GM12892 (cell line): ENCODE measurements at regions not wholly inside any gene's neighbourhood (a gene's known extent, or its start where the extent isn't known, plus 50 kb on each side); places are given as distances from the start of the nearest gene placed in this dataset.

ENCODE experiments used
- DNase-seq: peaks from one replicate; pipeline ENCODE4 v3.0.0; 2011; ENCODE audit not compliant: insufficient read length
- FAIRE-seq: peaks from 2 replicates; lab custom pipeline; 2011; peaks lifted over from hg19 to GRCh38; lab: Jason Lieb, UNC
- POLR2A ChIP-seq: IDR thresholded peaks from 2 replicates; pipeline ENCODE4 v1.6.1; 2011; ENCODE audit warnings: low read depth, low read length, control low read depth
- POLR2AphosphoS5 ChIP-seq: IDR thresholded peaks from 2 replicates; pipeline ENCODE4 v1.6.1; 2011; ENCODE audit warnings: low read depth, low read length, control low read depth
- TAF1 ChIP-seq: IDR thresholded peaks from 2 replicates; pipeline ENCODE4 v1.6.1; 2011; ENCODE audit warnings: low read depth, mild to moderate bottlenecking, control low read depth, low read length, borderline replicate concordance

DNA sequence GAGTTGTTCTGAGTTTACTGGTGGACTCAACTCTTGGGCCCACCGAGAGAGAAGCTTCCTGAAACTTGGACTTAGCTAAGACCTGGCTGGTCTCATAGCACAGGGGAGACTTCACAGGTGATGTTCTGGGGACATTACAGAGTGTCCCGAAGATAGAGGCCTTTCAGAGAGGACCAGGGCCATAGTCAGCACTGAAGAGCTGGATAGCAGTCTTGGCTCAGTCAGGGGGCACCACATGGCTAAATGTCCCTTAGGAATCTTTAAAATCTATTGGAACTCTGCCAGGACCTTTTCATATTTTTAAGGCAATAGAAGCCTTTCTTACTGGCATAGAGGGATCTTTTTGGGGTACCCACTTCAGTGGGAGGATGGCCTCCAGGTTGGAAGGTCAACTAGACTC lies 59.8 kb upstream of the CPLX2 start:
- DNase-seq (no peak), FAIRE-seq (no peak)
- no peak for TF ChIP-seq TAF1
- TF ChIP-seq POLR2A, result no peak
- TF ChIP-seq POLR2AphosphoS5, result no peak

DNA sequence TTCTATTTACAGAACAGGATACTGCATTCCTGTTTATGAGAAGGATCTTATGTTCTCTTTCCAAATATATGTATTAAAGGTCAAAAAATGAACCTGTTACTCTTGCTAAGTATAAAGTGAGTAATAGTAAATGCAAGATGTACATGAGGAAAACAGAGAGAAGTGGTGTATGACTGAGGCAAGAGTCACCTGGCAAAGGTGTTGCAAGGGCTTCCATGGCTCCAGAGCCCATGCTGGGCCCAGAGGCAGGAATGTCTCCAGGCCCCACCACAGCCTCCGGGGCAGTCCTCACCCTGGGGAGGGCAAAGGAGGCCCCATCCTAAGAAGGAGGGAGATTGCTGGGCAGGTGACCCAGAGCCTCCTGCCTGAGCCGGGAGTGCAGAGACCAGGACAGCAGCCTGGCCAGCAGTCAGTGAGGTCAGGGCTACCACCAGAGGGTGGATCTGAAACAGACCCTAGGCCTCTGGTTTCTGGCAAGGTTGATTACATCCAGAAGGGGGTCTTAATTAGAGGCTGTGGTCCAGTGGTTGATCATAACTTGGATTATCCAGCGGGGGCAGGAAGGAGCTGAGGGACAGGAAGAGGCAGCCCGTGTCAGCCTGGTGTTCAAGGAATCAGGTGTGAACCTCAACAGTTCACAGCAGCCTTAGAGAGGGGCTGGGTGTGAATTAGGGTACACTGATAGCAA lies 57.3 kb upstream of the CPLX2 start:
- FAIRE-seq (no peak), DNase-seq (no peak)
- TF ChIP-seq TAF1, result no peak
- TF ChIP-seq POLR2A, result no peak
- TF ChIP-seq POLR2AphosphoS5, result no peak

DNA sequence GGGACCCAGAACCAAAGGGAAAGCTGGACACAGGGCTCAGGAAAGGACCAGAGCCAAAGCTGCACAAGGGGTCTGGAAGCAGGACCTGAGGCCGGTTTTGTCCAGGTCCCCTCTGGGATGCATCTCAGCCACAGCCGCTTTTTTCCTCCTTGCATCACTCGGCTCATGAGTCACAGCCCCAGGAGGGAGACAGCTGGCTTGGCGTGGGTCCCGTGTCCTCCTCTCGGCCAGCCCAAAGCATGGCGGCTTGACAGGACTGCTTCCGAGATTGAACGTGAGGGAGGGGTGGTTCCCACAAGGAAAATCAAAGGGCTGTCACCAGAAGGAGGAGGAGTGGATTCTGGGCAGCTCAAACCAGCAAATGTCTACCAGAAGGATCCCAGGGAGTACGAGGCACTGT lies 56.7 kb upstream of the CPLX2 start:
- DNase-seq (no peak), FAIRE-seq (no peak)
- no peak for TF ChIP-seq POLR2AphosphoS5
- no peak for TF ChIP-seq POLR2A
- TF ChIP-seq TAF1, result no peak

DNA sequence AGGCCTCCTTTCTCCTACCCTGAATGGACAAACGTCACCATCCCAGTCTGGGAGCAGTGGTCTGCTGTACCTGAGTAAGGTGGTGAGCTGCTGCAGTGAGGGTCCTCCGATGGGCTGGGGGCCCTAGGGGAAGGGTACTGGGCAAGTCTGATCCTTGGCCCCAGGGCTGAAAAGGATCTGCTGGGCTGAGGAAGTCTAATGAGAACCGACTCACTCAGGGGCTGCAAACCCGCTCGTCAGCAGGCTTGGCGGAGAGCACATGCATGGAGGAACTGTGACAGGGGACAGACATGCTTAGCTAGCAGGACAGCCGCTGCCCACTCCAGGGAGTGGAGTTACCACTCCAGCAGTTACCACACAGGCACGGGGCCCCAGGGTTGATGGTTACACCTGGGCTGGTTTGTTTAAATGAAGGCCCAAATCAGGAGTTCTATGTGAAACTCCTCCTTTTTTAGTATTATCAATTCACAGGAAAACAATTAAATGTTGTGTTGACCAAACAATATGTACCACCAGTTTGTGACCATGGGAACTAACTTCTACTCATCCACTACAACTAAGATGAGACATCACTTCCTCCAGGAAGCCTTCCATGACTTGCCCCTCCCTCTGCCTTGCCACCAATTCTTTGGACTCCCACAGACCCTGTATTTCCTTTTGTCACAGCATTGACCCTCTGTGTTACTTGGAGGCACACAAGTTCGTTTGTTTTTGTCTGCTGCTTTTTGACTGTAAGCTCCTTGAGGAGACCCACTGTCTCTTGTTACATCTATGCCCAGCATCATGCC lies 56.1 kb upstream of the CPLX2 start:
- no peak for TF ChIP-seq TAF1
- TF ChIP-seq POLR2A, result no peak
- TF ChIP-seq POLR2AphosphoS5, result no peak
- FAIRE-seq, result no peak
- no peak for DNase-seq

DNA sequence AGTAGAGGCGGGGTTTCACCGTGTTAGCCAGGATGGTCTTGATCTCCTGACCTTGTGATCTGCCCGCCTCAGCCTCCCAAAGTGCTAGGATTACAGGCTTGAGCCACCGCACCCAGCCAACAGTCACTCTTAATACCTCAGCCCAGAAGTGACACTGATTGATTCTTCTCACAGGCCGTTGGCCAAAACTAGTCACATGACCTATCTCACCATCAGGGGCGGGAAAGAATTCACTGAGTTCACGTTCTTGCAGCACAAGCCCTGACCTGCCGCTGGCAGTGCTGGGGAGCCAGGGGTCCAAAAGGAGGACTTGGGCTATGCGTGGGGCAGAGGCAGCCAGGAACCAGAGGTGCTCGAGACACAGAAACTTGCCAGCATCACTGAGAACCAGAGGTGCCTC lies 55.0 kb upstream of the CPLX2 start:
- DNase-seq, result no peak
- TF ChIP-seq POLR2A (no peak), POLR2AphosphoS5 (no peak), TAF1 (no peak)
- FAIRE-seq, result no peak

DNA sequence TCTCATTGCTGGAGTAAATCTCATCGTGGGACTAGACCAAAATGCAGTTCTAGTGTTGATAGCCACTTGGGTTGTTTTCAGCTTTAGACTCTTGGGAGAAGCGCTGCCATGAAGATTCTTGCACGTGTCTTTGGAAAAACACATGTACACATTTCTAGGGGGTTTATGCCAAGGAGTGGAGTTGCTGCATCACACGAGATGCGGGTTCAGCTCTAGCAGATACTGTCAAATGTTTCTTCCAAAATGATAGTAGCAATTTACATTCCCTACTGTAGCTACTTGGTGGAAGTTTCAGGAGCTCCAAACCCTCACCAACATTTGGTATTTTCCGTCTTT lies 52.3 kb upstream of the CPLX2 start:
- DNase-seq, result no peak
- FAIRE-seq, result no peak
- TF ChIP-seq POLR2AphosphoS5, result no peak
- TF ChIP-seq POLR2A, result no peak
- TF ChIP-seq TAF1, result no peak

DNA sequence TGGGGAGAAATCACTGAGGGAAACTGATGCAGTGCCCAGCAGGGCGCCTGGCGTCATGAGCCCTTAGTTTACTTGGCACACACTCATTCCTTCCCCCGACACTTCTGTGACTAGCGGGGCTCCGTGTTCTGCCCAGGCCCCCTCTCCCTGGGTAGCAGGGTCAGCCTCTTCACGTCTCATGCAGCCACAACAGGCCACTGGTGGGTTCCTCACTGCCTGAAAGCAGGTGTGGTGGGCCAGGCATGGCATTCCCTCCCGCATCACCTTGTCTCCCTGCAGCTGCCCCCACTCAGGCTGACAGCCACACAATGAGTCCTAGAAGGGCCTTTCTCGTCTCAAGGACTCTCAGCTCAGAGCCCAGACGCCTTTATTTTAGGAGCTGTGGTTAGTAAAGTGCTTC lies 51.1 kb upstream of the CPLX2 start:
- DNase-seq (no peak), FAIRE-seq (no peak)
- TF ChIP-seq POLR2A, result no peak
- no peak for TF ChIP-seq POLR2AphosphoS5
- no peak for TF ChIP-seq TAF1
